Aorta (tissue), 5 donors: ENCODE measurements at regions not wholly inside any gene's neighbourhood (a gene's known extent, or its start where the extent isn't known, plus 50 kb on each side); places are given as distances from the start of the nearest gene placed in this dataset.
A peak's percentile ranks its signal among the peaks of the same experiment; 100 is the strongest.
"Not testable (repeated sequence)": the region's sequence is repeated elsewhere in the genome, so short reads cannot be mapped to it uniquely, and the experiment has no call there.

Experiments
- ATAC-seq: fragments of 200-7000 bp; cut with Tn5 transposase; one replicate; pipeline ENCODE4 v1.9.1; 2022; ENCODE audit warnings: moderate library complexity; ENCODE audit not compliant: low FRiP score
- DNase-seq, 2 donors: peaks; one replicate each; pipeline ENCODE4 v3.0.0-alpha.2; 2020
- H3K27ac ChIP-seq, 2 donors: one replicate each; pipeline ENCODE4 v1.5.1; 2013; ENCODE audit warnings: low read length in 2 of 2, mild to moderate bottlenecking in 2 of 2, moderate library complexity in 2 of 2, control low read depth in 1 of 2, inconsistent platforms in 1 of 2, low read depth in 1 of 2
- H3K27me3 ChIP-seq, 2 donors: one replicate each; pipeline ENCODE4 v1.6.1; 2013; ENCODE audit warnings: control low read depth in 1 of 2, low read length in 1 of 2, mild to moderate bottlenecking in 1 of 2, moderate library complexity in 1 of 2; ENCODE audit not compliant: insufficient read depth in 2 of 2, control insufficient read depth in 1 of 2
- H3K36me3 ChIP-seq, 2 donors: one replicate each; pipeline ENCODE4 v1.6.1; 2013; ENCODE audit warnings: control low read depth in 1 of 2, low read length in 1 of 2, mild to moderate bottlenecking in 1 of 2; ENCODE audit not compliant: insufficient read depth in 2 of 2, control insufficient read depth in 1 of 2
- H3K4me1 ChIP-seq, 2 donors: one replicate each; pipeline ENCODE4 v1.6.1; 2013; ENCODE audit warnings: low read length in 2 of 2, control low read depth in 1 of 2, mild to moderate bottlenecking in 1 of 2, moderate library complexity in 1 of 2; ENCODE audit not compliant: insufficient read depth in 2 of 2, control insufficient read depth in 1 of 2
- H3K4me3 ChIP-seq, 2 donors: one replicate each; pipeline ENCODE4 v1.5.1; 2013; ENCODE audit warnings: low read length in 2 of 2, control low read depth in 1 of 2, mild to moderate bottlenecking in 1 of 2
- H3K9me3 ChIP-seq: one replicate; pipeline ENCODE4 v1.6.1; 2013; ENCODE audit warnings: mild to moderate bottlenecking, low read length; ENCODE audit not compliant: control insufficient read depth
- WGBS, 2 donors: extraction: QIAGEN DNeasy Blood & Tissue Kit; methylation state at CpG; one replicate each; pipeline ENCODE4 v1.1.7; 2013; 5-methylcytosine and 5-hydroxymethylcytosine counted together
- intact Hi-C, 2 donors: fragments of 100-400 bp; cut with DNase I; formaldehyde crosslinking; loops; one replicate each; pipeline versions ENCODE4 v1.14.2 to v1.15.0; 2022
- donor health status: healthy with polysubstance abuse.
- donor health status: Bipolar disorder and iron deficiency.
- donor health status: DM: no; HTN: no; CAD: no.
- donor health status: DM: no; HTN: no; CAD: no.
- donor health status: DM: yes; HTN: yes; CAD: no.

- DNase-seq, result no peak
- Histone ChIP-seq H3K4me1 (peaks cover 0 to 2% of the 10 kb centered on the region in 2 donors), H3K27ac (no peak overlapping the region), H3K36me3 (no peaks in the 10 kb centered on the region), H3K9me3 (peaks cover 2% of the 10 kb centered on the region), H3K27me3 (peaks cover 0 to 2% of the 10 kb centered on the region in 2 donors), H3K4me3 (no peak overlapping the region)
- intact Hi-C loops, result no loop called here
- ATAC-seq, result peak; percentile 33
- WGBS, 2 donors, result 9% methylated on average over 9 of the region's 9 CpGs
Measured at GRCh38 chr15:91408476-91409076, 308.5 kb downstream of the SV2B start.

- DNase-seq (no peak), ATAC-seq (no peak)
- no peak overlapping the region for H3K27ac ChIP-seq
- peaks cover 0 to 2% of the 10 kb centered on the region in 2 donors for H3K27me3 ChIP-seq
- no peak overlapping the region for H3K4me3 ChIP-seq
- H3K4me1 ChIP-seq, result peaks cover 0 to 2% of the 10 kb centered on the region in 2 donors
- peaks cover 2% of the 10 kb centered on the region for H3K9me3 ChIP-seq
- no peaks in the 10 kb centered on the region for H3K36me3 ChIP-seq
- intact Hi-C loops, result no loop called here
- 8 to 10% methylated on average over 1 of the region's 1 CpG for WGBS, 2 donors
Measured at GRCh38 chr15:91409387-91409786, 309.3 kb downstream of the SV2B start.

- H3K9me3 ChIP-seq, result peaks cover 2% of the 10 kb centered on the region
- no peaks in the 10 kb centered on the region for H3K36me3 ChIP-seq
- DNase-seq (no peak), ATAC-seq (no peak)
- no peak overlapping the region for H3K27ac ChIP-seq
- peaks cover 0 to 2% of the 10 kb centered on the region in 2 donors for H3K27me3 ChIP-seq
- intact Hi-C loops, result no loop called here
- H3K4me3 ChIP-seq, result no peak overlapping the region
- peaks cover 0 to 2% of the 10 kb centered on the region in 2 donors for H3K4me1 ChIP-seq
Measured at GRCh38 chr15:91411586-91411985, 311.5 kb downstream of the SV2B start.

- H3K27me3 ChIP-seq, result no peaks in the 10 kb centered on the region
- no peak overlapping the region for H3K4me3 ChIP-seq
- WGBS, 2 donors, result 15 to 16% methylated on average over 5 of the region's 5 CpGs
- H3K27ac ChIP-seq, result no peak overlapping the region
- intact Hi-C loops, result no loop called here
- peaks cover 0 to 2% of the 10 kb centered on the region in 2 donors for H3K4me1 ChIP-seq
- H3K9me3 ChIP-seq, result peaks cover 2% of the 10 kb centered on the region
- H3K36me3 ChIP-seq, result no peaks in the 10 kb centered on the region
- ATAC-seq (no peak), DNase-seq (no peak)
Measured at GRCh38 chr15:91412138-91412928, 312.3 kb downstream of the SV2B start.

- no peaks in the 10 kb centered on the region for H3K36me3 ChIP-seq
- WGBS, 2 donors, result 18 to 26% methylated on average over 2 of the region's 2 CpGs
- H3K27ac ChIP-seq, result no peak overlapping the region
- H3K27me3 ChIP-seq, result no peaks in the 10 kb centered on the region
- ATAC-seq (no peak), DNase-seq (no peak)
- peaks cover 2% of the 10 kb centered on the region for H3K9me3 ChIP-seq
- peaks cover 0 to 2% of the 10 kb centered on the region in 2 donors for H3K4me1 ChIP-seq
- intact Hi-C loops, result no loop called here
- H3K4me3 ChIP-seq, result no peak overlapping the region
Measured at GRCh38 chr15:91413142-91413541, 313.1 kb downstream of the SV2B start.

- no peaks in the 10 kb centered on the region for H3K36me3 ChIP-seq
- ATAC-seq, result no peak
- 90 to 92% methylated on average over 2 of the region's 2 CpGs for WGBS, 2 donors
- no peak overlapping the region for H3K4me3 ChIP-seq
- H3K9me3 ChIP-seq, result peaks cover 2% of the 10 kb centered on the region
- no peaks in the 10 kb centered on the region for H3K27me3 ChIP-seq
- no peak overlapping the region for H3K27ac ChIP-seq
- intact Hi-C loops, result no loop called here
- H3K4me1 ChIP-seq, result peaks cover 0 to 2% of the 10 kb centered on the region in 2 donors
- no peak for DNase-seq
Measured at GRCh38 chr15:91414124-91414523, 314.1 kb downstream of the SV2B start.

GRCh38 chr15:91415258-91415657 lies 315.2 kb downstream of the SV2B start:
- H3K4me3 ChIP-seq, H3K9me3 ChIP-seq, ATAC-seq, intact Hi-C loops, H3K4me1 ChIP-seq, H3K36me3 ChIP-seq, DNase-seq, H3K27me3 ChIP-seq, H3K27ac ChIP-seq: not testable (repeated sequence)
- WGBS, 2 donors, result 92 to 96% methylated on average over 4 of the region's 4 CpGs

GRCh38 chr15:91420689-91421088 lies 320.6 kb downstream of the SV2B start:
- ATAC-seq, result no peak
- 84 to 89% methylated on average over 2 of the region's 2 CpGs for WGBS, 2 donors

GRCh38 chr15:91422797-91423196 lies 322.7 kb downstream of the SV2B start:
- Histone ChIP-seq H3K36me3 (no peaks in the 10 kb centered on the region), H3K9me3 (peaks cover 3% of the 10 kb centered on the region), H3K4me3 (no peak overlapping the region), H3K27me3 (no peaks in the 10 kb centered on the region), H3K4me1 (no peaks in the 10 kb centered on the region), H3K27ac (no peak overlapping the region)
- intact Hi-C loops, result no loop called here
- 15 to 16% methylated on average over 1 of the region's 1 CpG for WGBS, 2 donors
- no peak for ATAC-seq
- DNase-seq, result no peak

More at GRCh38 chr15:91420689-91421088, 320.6 kb downstream of the SV2B start:
- Histone ChIP-seq H3K36me3 (no peaks in the 10 kb centered on the region), H3K4me3 (no peak overlapping the region), H3K9me3 (peaks cover 3% of the 10 kb centered on the region), H3K4me1 (no peaks in the 10 kb centered on the region), H3K27me3 (no peaks in the 10 kb centered on the region), H3K27ac (no peak overlapping the region)
- intact Hi-C loops, result no loop called here
- DNase-seq, result no peak
